ENCODE measurements at regions not wholly inside any gene's neighbourhood (a gene's known extent, or its start where the extent isn't known, plus 50 kb on each side); places are given as distances from the start of the nearest gene placed in this dataset.

GRCh38 chr10:30773501-30773900 lies 143.9 kb upstream of the LYZL2 start:
- TF ChIP-seq, protein P1, sequence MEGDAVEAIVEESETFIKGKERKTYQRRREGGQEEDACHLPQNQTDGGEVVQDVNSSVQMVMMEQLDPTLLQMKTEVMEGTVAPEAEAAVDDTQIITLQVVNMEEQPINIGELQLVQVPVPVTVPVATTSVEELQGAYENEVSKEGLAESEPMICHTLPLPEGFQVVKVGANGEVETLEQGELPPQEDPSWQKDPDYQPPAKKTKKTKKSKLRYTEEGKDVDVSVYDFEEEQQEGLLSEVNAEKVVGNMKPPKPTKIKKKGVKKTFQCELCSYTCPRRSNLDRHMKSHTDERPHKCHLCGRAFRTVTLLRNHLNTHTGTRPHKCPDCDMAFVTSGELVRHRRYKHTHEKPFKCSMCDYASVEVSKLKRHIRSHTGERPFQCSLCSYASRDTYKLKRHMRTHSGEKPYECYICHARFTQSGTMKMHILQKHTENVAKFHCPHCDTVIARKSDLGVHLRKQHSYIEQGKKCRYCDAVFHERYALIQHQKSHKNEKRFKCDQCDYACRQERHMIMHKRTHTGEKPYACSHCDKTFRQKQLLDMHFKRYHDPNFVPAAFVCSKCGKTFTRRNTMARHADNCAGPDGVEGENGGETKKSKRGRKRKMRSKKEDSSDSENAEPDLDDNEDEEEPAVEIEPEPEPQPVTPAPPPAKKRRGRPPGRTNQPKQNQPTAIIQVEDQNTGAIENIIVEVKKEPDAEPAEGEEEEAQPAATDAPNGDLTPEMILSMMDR (IDR thresholded peaks at IDR 0.05; ENCODE audit: low read depth, low read length): no peak
- H3K27ac ChIP-seq: no peak overlapping the region
- no peaks in the 10 kb centered on the region for H3K9me3 ChIP-seq (ENCODE audit: low read depth)
- H3K27me3 ChIP-seq: peaks cover 6% of the 10 kb centered on the region
- no peak overlapping the region for H3K4me3 ChIP-seq
- no peak for DNase-seq (ENCODE audit: low read depth in 1 of 2, low spot score in 1 of 2)
- no peaks in the 10 kb centered on the region for H3K4me1 ChIP-seq (ENCODE audit: low read depth)
- H3K36me3 ChIP-seq: no peaks in the 10 kb centered on the region

DNA sequence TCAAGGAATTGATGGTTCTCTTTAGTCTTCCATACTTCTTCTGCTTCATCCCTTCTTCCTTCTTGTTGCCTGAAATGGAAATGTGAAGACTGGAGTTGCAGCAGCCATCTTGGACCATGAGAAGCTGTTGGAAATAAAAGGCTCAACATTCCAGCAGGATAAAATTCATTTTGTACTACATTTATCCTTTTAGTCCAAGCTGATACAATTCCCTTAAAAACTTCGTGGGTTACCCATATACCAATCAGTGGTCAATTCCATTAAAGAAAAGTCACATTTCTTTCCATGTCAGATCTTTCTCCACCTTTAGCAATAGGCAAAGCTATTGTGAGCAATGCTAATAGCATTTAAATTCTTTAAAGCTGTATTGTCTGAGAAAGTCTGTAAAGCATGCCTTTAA lies 141.3 kb upstream of the LYZL2 start:
- no peaks in the 10 kb centered on the region for H3K36me3 ChIP-seq
- no peaks in the 10 kb centered on the region for H3K27me3 ChIP-seq
- no peak overlapping the region for H3K4me3 ChIP-seq
- no peak overlapping the region for H3K27ac ChIP-seq
- DNase-seq (ENCODE audit: low read depth in 1 of 2, low spot score in 1 of 2): no peak
- TF ChIP-seq, protein P1 (IDR thresholded peaks at IDR 0.05; ENCODE audit: low read depth, low read length): no peak
- H3K4me1 ChIP-seq (ENCODE audit: low read depth): no peaks in the 10 kb centered on the region
- H3K9me3 ChIP-seq (ENCODE audit: low read depth): no peaks in the 10 kb centered on the region

DNA sequence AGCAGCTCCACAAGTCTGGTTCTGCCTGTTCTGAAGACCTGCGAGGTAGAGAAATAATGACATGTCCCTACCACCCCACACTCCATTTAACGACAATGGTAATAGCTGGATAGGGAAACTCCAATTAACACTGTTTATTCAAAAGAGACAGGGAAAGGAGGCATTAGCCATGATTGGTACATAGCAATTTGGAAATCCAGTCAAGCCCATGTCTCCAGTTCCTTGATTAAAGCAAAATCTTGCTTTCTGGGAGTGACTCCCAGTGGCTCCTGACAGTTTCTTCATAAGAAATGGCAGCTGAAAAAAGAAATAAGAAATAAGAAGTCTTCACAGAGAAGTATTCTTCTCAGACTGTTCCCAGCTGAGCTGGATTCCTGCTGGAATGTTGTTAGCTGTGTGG lies 140.7 kb upstream of the LYZL2 start:
- Histone ChIP-seq H3K9me3 (ENCODE audit: low read depth) (no peaks in the 10 kb centered on the region), H3K27ac (no peak overlapping the region), H3K4me3 (no peak overlapping the region), H3K4me1 (ENCODE audit: low read depth) (no peaks in the 10 kb centered on the region), H3K27me3 (no peaks in the 10 kb centered on the region), H3K36me3 (no peaks in the 10 kb centered on the region)
- DNase-seq (ENCODE audit: low read depth in 1 of 2, low spot score in 1 of 2): no peak
- TF ChIP-seq, protein P1 (IDR thresholded peaks at IDR 0.05; ENCODE audit: low read depth, low read length): no peak

DNA sequence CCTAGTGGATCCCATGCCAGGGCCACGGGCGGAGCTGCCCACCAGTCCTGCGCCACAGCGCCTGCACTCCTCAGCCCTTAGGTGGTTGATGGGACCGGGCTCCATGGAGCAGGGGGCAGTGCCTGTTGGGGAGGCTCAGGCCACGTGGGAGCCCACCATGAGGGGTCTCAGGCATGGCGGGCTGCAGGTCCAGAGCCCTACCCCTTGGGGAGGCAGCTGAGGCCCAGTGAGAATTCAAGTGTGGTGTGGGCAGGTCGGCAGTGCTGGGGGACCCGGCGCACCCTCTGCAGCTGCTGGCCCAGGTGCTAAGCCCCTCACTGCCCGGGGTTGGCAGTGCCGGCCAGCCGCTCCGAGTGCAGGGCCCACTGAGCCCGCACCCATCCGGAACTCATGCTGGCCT lies 139.8 kb upstream of the LYZL2 start:
- H3K36me3 ChIP-seq: no peaks in the 10 kb centered on the region
- no peak overlapping the region for H3K27ac ChIP-seq
- no peaks in the 10 kb centered on the region for H3K4me1 ChIP-seq (ENCODE audit: low read depth)
- no peaks in the 10 kb centered on the region for H3K27me3 ChIP-seq
- TF ChIP-seq, protein P1 (IDR thresholded peaks at IDR 0.05; ENCODE audit: low read depth, low read length): no peak
- no peak for DNase-seq (ENCODE audit: low read depth in 1 of 2, low spot score in 1 of 2)
- no peak overlapping the region for H3K4me3 ChIP-seq
- no peaks in the 10 kb centered on the region for H3K9me3 ChIP-seq (ENCODE audit: low read depth)

GRCh38 chr10:30765616-30766015 lies 136.1 kb upstream of the LYZL2 start:
- TF ChIP-seq, protein P1 (IDR thresholded peaks at IDR 0.05; ENCODE audit: low read depth, low read length): no peak
- no peak for DNase-seq (ENCODE audit: low read depth in 1 of 2, low spot score in 1 of 2)
- H3K27ac ChIP-seq: no peak overlapping the region

More at GRCh38 chr10:30765616-30766015, 136.1 kb upstream of the LYZL2 start:
- no peaks in the 10 kb centered on the region for H3K4me1 ChIP-seq (ENCODE audit: low read depth)
- no peaks in the 10 kb centered on the region for H3K36me3 ChIP-seq
- no peak overlapping the region for H3K4me3 ChIP-seq
- no peaks in the 10 kb centered on the region for H3K27me3 ChIP-seq
- H3K9me3 ChIP-seq (ENCODE audit: low read depth): no peaks in the 10 kb centered on the region
